ENCODE measurements at regions not wholly inside any gene's neighbourhood (a gene's known extent, or its start where the extent isn't known, plus 50 kb on each side); places are given as distances from the start of the nearest gene placed in this dataset.

GRCh38 chr2:194205568-194206227, 1451.3 kb upstream of the SLC39A10 start:
- DNase-seq: no peak

- DNase-seq: no peak
These were observed 1453.1 kb upstream of the SLC39A10 start for GRCh38 chr2:194203898-194204297.

- peak in 1 of 3 experiments; percentile 23 for DNase-seq
These were observed 1474.1 kb upstream of the SLC39A10 start for GRCh38 chr2:194182888-194183287.

GRCh38 chr2:194176134-194176533, 1480.9 kb upstream of the SLC39A10 start:
- DNase-seq: no peak

GRCh38 chr2:194166818-194167217, 1490.2 kb upstream of the SLC39A10 start:
- peak in 2 of 3 experiments; percentile 9 to 52 for DNase-seq

- no peak for DNase-seq
These were observed 1501.6 kb upstream of the SLC39A10 start for GRCh38 chr2:194155431-194155830.

- no peak for DNase-seq
These were observed 1505.8 kb upstream of the SLC39A10 start for GRCh38 chr2:194151231-194151630.

- no peak for DNase-seq
These were observed 1521.6 kb upstream of the SLC39A10 start for GRCh38 chr2:194135463-194135862.

GRCh38 chr2:194128810-194129209, 1528.2 kb upstream of the SLC39A10 start:
- no peak for DNase-seq

- no peak for DNase-seq
These were observed 1530.6 kb upstream of the SLC39A10 start for GRCh38 chr2:194126418-194126817.

GRCh38 chr2:194116861-194117260, 1540.2 kb upstream of the SLC39A10 start:
- no peak for DNase-seq

- no peak for DNase-seq
These were observed 1551.7 kb upstream of the SLC39A10 start for GRCh38 chr2:194105358-194105757.

GRCh38 chr2:194104687-194105086, 1552.3 kb upstream of the SLC39A10 start:
- no peak for DNase-seq

- DNase-seq: no peak
These were observed 1552.9 kb upstream of the SLC39A10 start for GRCh38 chr2:194103941-194104659.

- no peak for DNase-seq
These were observed 1554.5 kb upstream of the SLC39A10 start for GRCh38 chr2:194102546-194102945.

GRCh38 chr2:194100201-194100600, 1556.8 kb upstream of the SLC39A10 start:
- no peak for DNase-seq

- no peak for DNase-seq
These were observed 1560.6 kb upstream of the SLC39A10 start for GRCh38 chr2:194096402-194096801.

GRCh38 chr2:194095359-194095758, 1561.7 kb upstream of the SLC39A10 start:
- no peak for DNase-seq

GRCh38 chr2:194090251-194090905, 1566.6 kb upstream of the SLC39A10 start:
- DNase-seq: no peak

- peak in 1 of 3 experiments; percentile 12 for DNase-seq
These were observed 1569.7 kb upstream of the SLC39A10 start for GRCh38 chr2:194087089-194087958.

GRCh38 chr2:194086129-194086528, 1570.9 kb upstream of the SLC39A10 start:
- no peak for DNase-seq

- DNase-seq: no peak
These were observed 1577.0 kb upstream of the SLC39A10 start for GRCh38 chr2:194079989-194080388.

GRCh38 chr2:194077366-194077765, 1579.7 kb upstream of the SLC39A10 start:
- no peak for DNase-seq

Measured in NCI-H1417 (cell line).